NCI-H187 (cell line): ENCODE measurements at regions not wholly inside any gene's neighbourhood (a gene's known extent, or its start where the extent isn't known, plus 50 kb on each side); places are given as distances from the start of the nearest gene placed in this dataset.
A peak's percentile ranks its signal among the peaks of the same experiment; 100 is the strongest.
"Not testable (repeated sequence)": the region's sequence is repeated elsewhere in the genome, so short reads cannot be mapped to it uniquely, and the experiment has no call there.

Experiments used
- DNase-seq, 2 experiments: peaks; one replicate each; lab custom pipeline; 2025; lab: John Stamatoyannopoulos, UW

- DNase-seq, result no peak
These were observed 50.5 kb upstream of the ADGRG2 start for GRCh38 chrX:19172741-19173140.

- no peak for DNase-seq
These were observed 52.2 kb upstream of the ADGRG2 start for GRCh38 chrX:19174401-19175025.

DNA sequence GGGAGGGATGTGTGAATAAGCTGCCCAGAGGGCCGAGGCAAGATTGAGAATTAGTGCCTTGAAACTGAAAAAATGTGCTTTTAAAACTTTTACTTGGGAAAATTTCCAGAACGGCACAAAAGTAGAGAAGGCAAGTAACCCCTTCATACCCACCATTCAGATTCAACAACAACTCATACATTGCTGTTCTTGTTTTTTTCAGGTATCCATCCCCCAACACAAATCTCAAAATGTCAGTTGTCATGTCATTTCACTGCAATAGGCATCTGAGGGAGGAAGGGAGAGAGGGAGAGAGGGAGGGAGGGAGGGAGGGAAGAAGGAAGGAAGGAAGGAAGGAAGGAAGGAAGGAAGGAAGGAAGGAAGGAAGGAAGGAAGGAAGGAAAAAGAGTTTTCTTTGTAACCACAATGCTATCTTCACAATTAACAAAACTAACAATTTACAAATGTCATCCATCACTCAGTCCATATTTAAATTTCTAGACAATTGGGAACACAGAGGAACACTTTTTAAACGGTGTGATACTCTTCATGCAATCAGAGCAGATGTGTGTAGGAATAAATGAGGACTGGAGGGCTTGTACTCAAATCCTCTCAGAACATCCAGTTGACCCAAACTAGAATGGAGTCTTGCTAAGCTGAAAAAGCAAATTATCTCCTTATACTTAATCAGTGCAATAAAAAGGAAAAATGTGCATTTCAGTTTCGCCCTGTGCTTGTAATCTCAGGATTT lies 54.8 kb upstream of the ADGRG2 start:
- no peak for DNase-seq

DNA sequence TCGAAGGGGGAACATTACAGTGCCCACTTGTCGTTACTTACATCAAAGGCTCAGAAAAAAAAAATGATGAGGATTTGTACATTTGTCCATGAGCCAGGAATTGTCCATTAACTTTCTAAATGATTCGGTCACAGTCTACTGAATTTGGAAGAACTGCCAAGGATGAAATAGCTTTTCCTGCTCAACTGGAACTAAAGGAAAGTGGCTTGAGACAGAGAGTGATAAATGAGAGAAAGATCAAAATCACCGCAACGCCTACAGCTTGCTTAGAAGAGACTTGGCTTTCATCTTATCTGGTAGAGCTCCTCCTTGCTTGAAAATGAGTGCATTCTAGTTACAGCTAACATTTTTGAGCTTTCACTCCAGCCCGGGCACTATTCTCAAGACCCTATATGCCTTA lies 55.5 kb upstream of the ADGRG2 start:
- DNase-seq, result peak; percentile 9 to 53

DNA sequence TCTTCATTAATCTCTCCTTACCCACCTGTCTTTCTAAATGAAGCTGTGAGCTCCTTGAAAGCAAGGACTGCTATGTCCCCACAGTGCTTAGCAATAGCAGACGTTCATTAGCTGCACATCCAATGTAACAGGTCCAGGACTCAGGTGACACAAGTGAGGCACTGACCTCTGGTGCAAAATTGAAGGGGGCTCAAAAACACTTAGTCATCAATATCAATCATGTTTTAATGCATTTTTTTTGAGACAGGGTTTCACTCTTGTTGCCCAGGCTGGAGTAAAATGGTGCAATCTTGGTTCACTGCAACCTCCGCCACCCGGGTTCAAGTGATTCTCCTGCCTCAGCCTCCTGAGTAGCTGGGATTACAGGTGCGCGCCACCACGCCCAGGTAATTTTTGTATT lies 56.1 kb upstream of the ADGRG2 start:
- no peak for DNase-seq

DNA sequence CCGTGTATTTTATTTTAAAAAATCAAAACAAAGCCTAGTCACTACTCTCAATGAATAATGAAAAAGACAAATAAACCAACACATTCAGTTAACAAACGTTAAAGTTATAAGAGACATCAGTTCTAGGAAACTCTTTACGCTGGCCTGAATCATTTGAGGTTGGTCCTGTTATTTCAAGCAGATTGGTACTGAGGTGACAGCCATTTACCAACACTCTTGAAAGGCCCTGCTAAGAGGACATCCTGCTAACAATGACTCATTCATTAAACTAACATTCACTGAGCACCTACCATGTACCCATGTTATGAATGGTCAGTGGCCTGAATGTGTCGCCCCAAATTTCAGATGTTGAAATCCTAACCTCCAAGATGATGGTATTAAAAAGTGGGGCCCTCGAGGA lies 57.1 kb upstream of the ADGRG2 start:
- DNase-seq, result no peak

GRCh38 chrX:19181345-19181744 lies 59.1 kb upstream of the ADGRG2 start:
- DNase-seq, result no peak

DNA sequence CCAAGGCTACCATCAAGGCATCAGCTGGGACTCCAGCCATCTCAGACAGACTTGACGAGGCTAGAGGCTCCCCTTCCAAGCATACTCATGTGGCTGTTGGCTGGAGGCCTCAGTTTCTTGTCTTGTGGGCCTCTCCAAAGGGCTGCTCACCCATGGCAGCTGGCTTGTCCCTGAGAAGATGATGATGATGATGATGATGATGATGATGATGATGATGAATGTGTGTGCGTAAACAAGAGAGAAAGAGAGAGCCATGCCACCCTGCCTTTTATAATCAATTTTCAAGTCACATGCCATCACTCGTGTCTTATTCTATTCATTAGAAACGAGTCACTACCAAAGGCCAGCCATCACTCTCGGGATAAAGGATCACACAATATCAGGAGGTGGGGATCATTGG lies 60.5 kb upstream of the ADGRG2 start:
- DNase-seq, result no peak

- DNase-seq, result no peak
These were observed 61.7 kb upstream of the ADGRG2 start for GRCh38 chrX:19183761-19184477.

GRCh38 chrX:19188566-19188965 lies 66.3 kb upstream of the ADGRG2 start:
- no peak for DNase-seq

DNA sequence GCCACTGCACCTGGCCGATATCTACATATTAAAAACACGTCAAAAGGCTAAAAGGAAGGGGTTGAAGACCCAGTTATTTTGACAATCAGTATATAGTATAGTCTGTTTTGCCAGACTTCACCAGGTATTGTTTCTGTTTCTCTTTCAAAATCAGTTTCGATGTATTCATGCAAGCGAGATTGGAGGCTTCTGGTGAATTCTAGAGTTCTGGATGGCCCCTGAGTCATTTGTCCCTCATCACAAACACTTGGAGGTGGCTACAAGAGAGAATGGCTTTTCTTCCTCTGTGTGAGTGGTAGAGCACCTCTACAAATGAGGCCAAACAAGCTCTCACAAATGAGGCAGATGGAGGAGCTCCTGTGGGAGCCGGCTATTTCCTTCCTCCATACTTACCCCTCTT lies 68.6 kb upstream of the ADGRG2 start:
- DNase-seq, result no peak

GRCh38 chrX:19193565-19193964 lies 71.3 kb upstream of the ADGRG2 start:
- no peak for DNase-seq

DNA sequence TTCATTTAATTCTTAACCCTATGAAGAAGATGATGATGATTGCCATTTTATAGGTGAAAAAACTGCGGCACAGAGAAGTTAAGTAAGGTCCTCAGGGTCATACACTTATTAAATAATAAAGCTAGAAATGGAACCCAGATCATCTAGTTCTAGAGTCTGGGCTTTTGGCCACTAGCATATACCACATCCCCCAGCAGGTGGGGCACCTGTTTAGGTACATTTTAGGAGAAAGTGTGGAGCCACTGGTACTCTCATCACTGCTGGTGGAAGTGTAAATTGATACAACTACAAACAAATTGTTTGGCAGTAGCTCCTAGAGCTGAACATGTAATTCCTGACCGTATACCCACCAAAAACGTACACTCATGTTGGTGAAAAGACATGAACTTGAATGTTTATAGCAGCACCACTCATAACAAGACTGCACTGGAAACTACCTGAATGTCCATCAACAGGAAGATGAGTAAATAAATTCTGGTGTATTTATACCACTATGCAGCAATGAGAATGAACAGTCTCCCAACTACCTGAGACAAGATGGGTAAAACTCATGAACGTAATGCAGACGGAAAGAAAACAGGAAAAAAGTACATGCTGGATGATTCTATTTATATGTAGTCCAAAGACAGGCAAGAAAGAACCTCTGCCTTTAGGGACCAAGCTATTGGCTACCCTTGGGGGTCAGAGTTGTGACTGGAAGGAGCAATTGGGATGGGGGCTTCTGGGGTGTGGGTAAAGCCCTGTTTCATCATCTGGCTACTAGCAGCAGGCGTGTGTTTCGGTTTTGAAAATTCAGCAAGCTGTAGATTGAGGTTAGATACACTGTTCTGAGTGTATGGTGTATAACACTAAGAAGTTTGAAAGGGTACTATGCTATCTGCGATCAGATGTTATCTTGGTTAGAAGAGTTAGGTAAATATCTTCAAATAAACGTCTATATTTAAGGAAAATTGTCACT lies 72.3 kb upstream of the ADGRG2 start:
- no peak for DNase-seq

- no peak for DNase-seq
These were observed 73.0 kb upstream of the ADGRG2 start for GRCh38 chrX:19195243-19195610.

DNA sequence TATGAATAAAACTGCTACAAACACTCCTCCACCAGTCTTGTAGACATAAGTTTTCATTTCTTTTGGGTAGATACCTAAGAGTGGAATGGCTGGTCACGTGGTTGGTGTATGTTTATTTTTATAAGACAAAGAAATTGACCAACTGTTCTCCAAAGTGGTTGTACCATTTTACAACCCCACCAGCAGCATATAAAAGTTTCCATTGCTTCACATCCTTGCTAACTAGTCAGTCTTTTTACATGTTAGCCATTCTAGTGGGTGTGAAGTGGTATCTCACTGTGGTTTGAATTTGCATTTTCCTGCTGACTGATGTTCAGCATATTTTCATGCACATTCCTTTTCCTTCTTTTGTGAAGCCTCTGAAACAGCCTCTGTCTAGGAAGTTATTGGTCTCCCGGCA lies 76.2 kb upstream of the ADGRG2 start:
- DNase-seq, result no peak

GRCh38 chrX:19202171-19202570 lies 79.9 kb upstream of the ADGRG2 start:
- no peak for DNase-seq

- no peak for DNase-seq
These were observed 82.4 kb upstream of the ADGRG2 start for GRCh38 chrX:19204636-19205035.

DNA sequence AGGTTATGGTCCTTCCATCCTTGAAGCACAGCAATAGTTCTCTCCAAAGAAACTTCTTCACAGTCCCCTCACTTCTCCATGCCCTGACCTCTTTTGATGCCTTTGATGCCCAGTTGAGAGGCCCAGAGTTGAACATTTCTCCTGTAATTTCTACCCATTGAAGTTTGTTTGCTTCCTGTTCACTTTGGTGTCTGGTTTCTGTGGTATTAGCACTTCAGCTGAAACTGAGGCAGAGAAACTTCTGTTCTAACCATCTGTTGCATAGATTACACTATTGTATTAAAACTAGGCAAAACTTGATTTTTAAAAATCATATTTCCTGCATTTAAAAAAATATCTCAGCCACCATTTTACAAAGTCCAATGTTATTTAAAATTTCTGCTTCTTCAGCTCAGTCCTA lies 89.8 kb upstream of the ADGRG2 start:
- no peak for DNase-seq

- no peak for DNase-seq
These were observed 91.4 kb upstream of the ADGRG2 start for GRCh38 chrX:19213610-19214152.

- DNase-seq, result no peak
These were observed 92.0 kb upstream of the ADGRG2 start for GRCh38 chrX:19214311-19214710.

DNA sequence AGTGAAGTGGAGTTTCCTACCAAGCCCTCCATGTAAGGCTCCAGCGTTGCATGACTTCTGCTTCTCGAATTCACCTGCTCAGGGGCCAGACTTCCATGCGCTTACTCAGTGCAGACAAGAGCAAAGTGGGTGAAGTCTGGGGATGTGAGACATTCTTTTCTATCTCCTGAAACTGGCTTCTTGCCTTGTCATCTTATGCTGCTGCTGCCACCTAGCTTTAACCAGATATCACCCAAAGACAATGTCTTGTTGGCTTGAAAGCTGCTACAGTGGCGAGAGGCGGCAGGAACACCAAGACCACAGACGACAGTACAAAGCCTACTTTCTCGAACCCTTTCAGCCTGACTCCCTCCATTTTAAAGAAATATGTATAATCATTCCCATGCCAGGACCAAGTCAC lies 103.6 kb upstream of the ADGRG2 start:
- no peak for DNase-seq

DNA sequence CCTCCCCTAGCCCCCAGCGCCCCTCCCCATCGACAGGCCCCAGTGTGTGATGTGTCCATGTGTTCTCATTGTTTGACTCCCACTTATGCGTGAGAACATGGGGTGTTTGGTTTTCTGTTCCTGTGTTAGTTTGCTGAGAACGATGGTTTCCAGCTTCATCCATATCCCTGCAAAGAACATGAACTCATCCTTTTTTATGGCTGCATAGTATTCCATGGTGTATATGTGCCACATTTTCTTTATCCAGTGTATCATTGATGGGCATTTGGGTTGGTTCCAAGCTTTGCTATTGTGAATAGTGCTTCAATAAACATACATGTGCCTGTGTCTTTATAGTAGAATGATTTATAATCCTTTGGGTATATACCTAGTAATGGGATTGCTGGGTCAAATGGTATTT lies 107.6 kb upstream of the ADGRG2 start:
- DNase-seq, result not testable (repeated sequence)
